Gastrocnemius medialis (tissue), 4 donors: ENCODE measurements at regions not wholly inside any gene's neighbourhood (a gene's known extent, or its start where the extent isn't known, plus 50 kb on each side); places are given as distances from the start of the nearest gene placed in this dataset.

Source experiments
- ATAC-seq, 2 donors: fragments of 150-250 bp; one replicate each; pipeline ENCODE4 v1.9.1; 2016
- DNase-seq, 2 donors: peaks; one replicate each; pipeline ENCODE4 v3.0.0-alpha.2; 2019
- H3K27ac ChIP-seq, 4 donors: fragments of 200-600 bp; sonication (generic); 1 replicate in 1 of 4; 2 replicates in 3 of 4; pipeline ENCODE4 v1.5.1; 2016 to 2018; ENCODE audit warnings: mild to moderate bottlenecking in 2 of 4, moderate library complexity in 1 of 4
- H3K27me3 ChIP-seq, 3 donors: fragments of 200-600 bp; sonication (generic) in 2 of 3; 1 replicate in 1 of 3; 2 replicates in 2 of 3; pipeline versions ENCODE4 v1.5.1 to v1.6.0; 2016 to 2019; ENCODE audit warnings: mild to moderate bottlenecking in 1 of 3, moderate library complexity in 1 of 3
- H3K36me3 ChIP-seq, 2 donors: fragments of 200-600 bp; sonication (generic) in 1 of 2; one replicate each; pipeline ENCODE4 v1.5.1; 2017 to 2018
- H3K4me1 ChIP-seq, 2 donors: fragments of 200-600 bp; sonication (generic) in 1 of 2; one replicate each; pipeline ENCODE4 v1.5.1; 2016 to 2017; ENCODE audit warnings: mild to moderate bottlenecking in 2 of 2
- H3K4me3 ChIP-seq, 4 donors: fragments of 200-600 bp; sonication (generic) in 3 of 4; 1 replicate in 1 of 4; 2 replicates in 3 of 4; pipeline ENCODE4 v1.5.1; 2016 to 2019; ENCODE audit warnings: mild to moderate bottlenecking in 2 of 4
- H3K9me3 ChIP-seq, 3 donors: fragments of 200-600 bp; sonication (generic) in 2 of 3; 1 replicate in 1 of 3; 2 replicates in 2 of 3; pipeline ENCODE4 v1.5.1; 2016 to 2019
- CTCF ChIP-seq, 5 experiments: fragments of 450-650 bp in 3 of 5; fragments of 200-600 bp in 2 of 5; sonication (generic) in 2 of 5; IDR thresholded peaks in 4 of 5; conservative IDR thresholded peaks in 1 of 5; 1 replicate in 4 of 5; 2 replicates in 1 of 5; pipeline ENCODE4 v1.5.1; 2016 to 2019; ENCODE audit warnings: antibody characterized with exemption in 5 of 5, mild to moderate bottlenecking in 3 of 5, moderate library complexity in 3 of 5
- POLR2A ChIP-seq, 2 donors: fragments of 450-650 bp; IDR thresholded peaks; one replicate each; pipeline ENCODE4 v1.6.1; 2017; ENCODE audit warnings: antibody characterized with exemption in 2 of 2, mild to moderate bottlenecking in 2 of 2, moderate library complexity in 2 of 2
- in situ Hi-C, 4 donors: fragments of 200-750 bp; cut with MboI; loops; one replicate each; pipeline versions ENCODE4 v1.15.0 to v1.8.0; 2017; ENCODE audit warnings: low sequenced_read_pairs in 4 of 4
- intact Hi-C: fragments of 100-400 bp; cut with DNase I; formaldehyde crosslinking; loops from one replicate; pipeline ENCODE4 v1.15.1; 2023; ENCODE audit warnings: low total_unique reads

- Histone ChIP-seq H3K27me3 (no peaks in the 10 kb centered on the region), H3K4me3 (no peak overlapping the region), H3K27ac (no peak overlapping the region), H3K4me1 (no peaks in the 10 kb centered on the region), H3K36me3 (no peaks in the 10 kb centered on the region), H3K9me3 (no peaks in the 10 kb centered on the region)
- DNase-seq (no peak), ATAC-seq (no peak)
- intact Hi-C loops, result no loop called here
- in situ Hi-C loops, result no loop called here
- TF ChIP-seq POLR2A (IDR thresholded peaks at IDR 0.05) (no peak), CTCF (IDR thresholded peaks at IDR 0.05 in 4 of 5, conservative IDR thresholded peaks at IDR 0.05 in 1 of 5) (no peak)
Observed at GRCh38 chr3:68315546-68315945, 616.8 kb downstream of the TAFA4 start.

- no peaks in the 10 kb centered on the region for H3K9me3 ChIP-seq
- in situ Hi-C loops (no loop called here), intact Hi-C loops (no loop called here)
- H3K36me3 ChIP-seq, result no peaks in the 10 kb centered on the region
- TF ChIP-seq CTCF (IDR thresholded peaks at IDR 0.05 in 4 of 5, conservative IDR thresholded peaks at IDR 0.05 in 1 of 5) (no peak), POLR2A (IDR thresholded peaks at IDR 0.05) (no peak)
- H3K27me3 ChIP-seq, result no peaks in the 10 kb centered on the region
- no peak for DNase-seq
- ATAC-seq, result no peak
- no peak overlapping the region for H3K27ac ChIP-seq
- H3K4me1 ChIP-seq, result no peaks in the 10 kb centered on the region
- no peak overlapping the region for H3K4me3 ChIP-seq
Observed at GRCh38 chr3:68306571-68306970, 625.8 kb downstream of the TAFA4 start.

- DNase-seq, result no peak
- ATAC-seq, result no peak
- in situ Hi-C loops, result no loop called here
- Histone ChIP-seq H3K27me3 (no peaks in the 10 kb centered on the region), H3K4me3 (no peak overlapping the region), H3K4me1 (no peaks in the 10 kb centered on the region), H3K36me3 (no peaks in the 10 kb centered on the region), H3K9me3 (no peaks in the 10 kb centered on the region), H3K27ac (no peak overlapping the region)
- TF ChIP-seq CTCF (IDR thresholded peaks at IDR 0.05 in 4 of 5, conservative IDR thresholded peaks at IDR 0.05 in 1 of 5) (no peak), POLR2A (IDR thresholded peaks at IDR 0.05) (no peak)
- intact Hi-C loops, result no loop called here
Observed at GRCh38 chr3:68295457-68295856, 636.9 kb downstream of the TAFA4 start.

- in situ Hi-C loops, result no loop called here
- Histone ChIP-seq H3K36me3 (no peaks in the 10 kb centered on the region), H3K4me3 (no peak overlapping the region), H3K4me1 (no peaks in the 10 kb centered on the region), H3K27ac (no peak overlapping the region), H3K9me3 (no peaks in the 10 kb centered on the region), H3K27me3 (no peaks in the 10 kb centered on the region)
- DNase-seq (no peak), ATAC-seq (no peak)
- intact Hi-C loops, result no loop called here
- TF ChIP-seq POLR2A (IDR thresholded peaks at IDR 0.05), result no peak
- TF ChIP-seq CTCF (IDR thresholded peaks at IDR 0.05 in 4 of 5, conservative IDR thresholded peaks at IDR 0.05 in 1 of 5), result no peak
Observed at GRCh38 chr3:68290333-68290732, 635.9 kb upstream of the SUCLG2 start.

GRCh38 chr3:68288085-68288484 lies 633.7 kb upstream of the SUCLG2 start:
- intact Hi-C loops, result no loop called here
- TF ChIP-seq POLR2A (IDR thresholded peaks at IDR 0.05) (no peak), CTCF (IDR thresholded peaks at IDR 0.05 in 4 of 5, conservative IDR thresholded peaks at IDR 0.05 in 1 of 5) (no peak)
- no peaks in the 10 kb centered on the region for H3K9me3 ChIP-seq
- in situ Hi-C loops, result no loop called here
- no peaks in the 10 kb centered on the region for H3K4me1 ChIP-seq
- H3K4me3 ChIP-seq, result no peak overlapping the region
- DNase-seq (no peak), ATAC-seq (no peak)
- H3K27me3 ChIP-seq, result no peaks in the 10 kb centered on the region
- H3K36me3 ChIP-seq, result no peaks in the 10 kb centered on the region
- no peak overlapping the region for H3K27ac ChIP-seq
